K562 (cell line): ENCODE measurements at regions not wholly inside any gene's neighbourhood (a gene's known extent, or its start where the extent isn't known, plus 50 kb on each side); places are given as distances from the start of the nearest gene placed in this dataset.

Experiments
- ARID1B ChIP-seq: fragments of 450-650 bp; IDR thresholded peaks from 2 replicates; pipeline ENCODE4 v1.6.1; 2016; ENCODE audit warnings: antibody characterized with exemption, mild to moderate bottlenecking, inconsistent platforms
- ARNT ChIP-seq, 2 experiments: fragments of 450-650 bp; IDR thresholded peaks; 2 replicates each; pipeline ENCODE4 v1.6.1; 2016; ENCODE audit warnings: mild to moderate bottlenecking in 1 of 2
- CBX3 ChIP-seq, 2 experiments: IDR thresholded peaks; 1 replicate in 1 of 2; 2 replicates in 1 of 2; pipeline ENCODE4 v1.6.1; 2012; ENCODE audit warnings: inconsistent platforms in 2 of 2, low read length in 2 of 2, borderline replicate concordance in 1 of 2, control low read depth in 1 of 2
- L3MBTL2 ChIP-seq: fragments of 450-650 bp; IDR thresholded peaks from 2 replicates; pipeline ENCODE4 v1.6.1; 2016; ENCODE audit warnings: mild to moderate bottlenecking, moderate library complexity
- LCOR ChIP-seq: sonication (generic); formaldehyde crosslinking; IDR thresholded peaks from 2 replicates; pipeline ENCODE4 v1.8.0; 2022; ENCODE audit warnings: mild to moderate bottlenecking, missing genetic modification reagents
- USF2 ChIP-seq: sonication (generic); formaldehyde crosslinking; IDR thresholded peaks from 2 replicates; pipeline ENCODE4 v1.5.0; 2020; ENCODE audit warnings: missing genetic modification reagents
- ZBED1 ChIP-seq: IDR thresholded peaks from 2 replicates; pipeline ENCODE4 v1.6.1; 2014
- TF ChIP-seq, protein P1 (sequence below): fragments of 450-650 bp; IDR thresholded peaks from 2 replicates; pipeline ENCODE4 v1.6.1; 2014; ENCODE audit warnings: low read depth, mild to moderate bottlenecking, moderate library complexity, borderline replicate concordance
- TF ChIP-seq, protein P2 (sequence below): fragments of 450-650 bp; IDR thresholded peaks from 2 replicates; pipeline ENCODE4 v1.6.1; 2017; ENCODE audit warnings: antibody characterized with exemption, mild to moderate bottlenecking
- TF ChIP-seq, protein P3 (sequence below): IDR thresholded peaks from 3 replicates; pipeline ENCODE4 v1.6.1; 2011; ENCODE audit warnings: borderline replicate concordance, mild to moderate bottlenecking, moderate library complexity; ENCODE audit not compliant: insufficient read length; ENCODE audit errors: extremely low read depth

DNA sequence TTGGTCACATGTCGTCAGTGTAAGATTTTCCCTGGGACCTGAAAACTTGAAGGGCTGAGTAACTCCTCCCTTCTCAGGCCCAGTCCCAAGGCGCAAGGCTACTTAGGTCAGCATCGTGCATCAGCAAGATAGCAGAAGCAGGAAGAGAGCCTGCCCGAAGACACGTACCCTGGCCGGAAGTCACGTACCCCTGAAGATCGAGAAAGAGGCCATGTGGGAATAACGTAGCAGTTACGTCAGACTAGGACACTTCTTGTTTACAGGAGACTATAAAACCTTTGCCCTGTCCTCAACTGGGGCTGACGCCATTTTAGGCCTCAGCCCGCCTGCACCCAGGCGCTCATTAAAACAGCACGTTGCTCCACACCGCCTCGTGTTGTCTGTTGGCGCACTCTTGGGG lies 114.3 kb upstream of the GALNT17 start (continued):
- TF ChIP-seq ARNT (IDR thresholded peaks at IDR 0.05) (0 out of 4 replicates have a peak, but pooled peaks of 1 of the 2 experiments have one; percentile 40), CBX3 (IDR thresholded peaks at IDR 0.05; ENCODE audit: borderline replicate concordance in 1 of 2, low read length in 2 of 2) (peak in 1 of 2 experiments; percentile 12; a peak in 1 of 3 replicates), ZBED1 (no peak), LCOR (CRISPR knock-in tag) (no peak), USF2 (peak; percentile 17; the same call in 1 of the 2 replicates), ARID1B (peak; percentile 20; the same call in 1 of the 2 replicates), L3MBTL2 (peak; percentile 90)
- TF ChIP-seq, protein P1, sequence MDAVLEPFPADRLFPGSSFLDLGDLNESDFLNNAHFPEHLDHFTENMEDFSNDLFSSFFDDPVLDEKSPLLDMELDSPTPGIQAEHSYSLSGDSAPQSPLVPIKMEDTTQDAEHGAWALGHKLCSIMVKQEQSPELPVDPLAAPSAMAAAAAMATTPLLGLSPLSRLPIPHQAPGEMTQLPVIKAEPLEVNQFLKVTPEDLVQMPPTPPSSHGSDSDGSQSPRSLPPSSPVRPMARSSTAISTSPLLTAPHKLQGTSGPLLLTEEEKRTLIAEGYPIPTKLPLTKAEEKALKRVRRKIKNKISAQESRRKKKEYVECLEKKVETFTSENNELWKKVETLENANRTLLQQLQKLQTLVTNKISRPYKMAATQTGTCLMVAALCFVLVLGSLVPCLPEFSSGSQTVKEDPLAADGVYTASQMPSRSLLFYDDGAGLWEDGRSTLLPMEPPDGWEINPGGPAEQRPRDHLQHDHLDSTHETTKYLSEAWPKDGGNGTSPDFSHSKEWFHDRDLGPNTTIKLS: peak; percentile 46; the same call in 1 of the 2 replicates
- TF ChIP-seq, protein P2, sequence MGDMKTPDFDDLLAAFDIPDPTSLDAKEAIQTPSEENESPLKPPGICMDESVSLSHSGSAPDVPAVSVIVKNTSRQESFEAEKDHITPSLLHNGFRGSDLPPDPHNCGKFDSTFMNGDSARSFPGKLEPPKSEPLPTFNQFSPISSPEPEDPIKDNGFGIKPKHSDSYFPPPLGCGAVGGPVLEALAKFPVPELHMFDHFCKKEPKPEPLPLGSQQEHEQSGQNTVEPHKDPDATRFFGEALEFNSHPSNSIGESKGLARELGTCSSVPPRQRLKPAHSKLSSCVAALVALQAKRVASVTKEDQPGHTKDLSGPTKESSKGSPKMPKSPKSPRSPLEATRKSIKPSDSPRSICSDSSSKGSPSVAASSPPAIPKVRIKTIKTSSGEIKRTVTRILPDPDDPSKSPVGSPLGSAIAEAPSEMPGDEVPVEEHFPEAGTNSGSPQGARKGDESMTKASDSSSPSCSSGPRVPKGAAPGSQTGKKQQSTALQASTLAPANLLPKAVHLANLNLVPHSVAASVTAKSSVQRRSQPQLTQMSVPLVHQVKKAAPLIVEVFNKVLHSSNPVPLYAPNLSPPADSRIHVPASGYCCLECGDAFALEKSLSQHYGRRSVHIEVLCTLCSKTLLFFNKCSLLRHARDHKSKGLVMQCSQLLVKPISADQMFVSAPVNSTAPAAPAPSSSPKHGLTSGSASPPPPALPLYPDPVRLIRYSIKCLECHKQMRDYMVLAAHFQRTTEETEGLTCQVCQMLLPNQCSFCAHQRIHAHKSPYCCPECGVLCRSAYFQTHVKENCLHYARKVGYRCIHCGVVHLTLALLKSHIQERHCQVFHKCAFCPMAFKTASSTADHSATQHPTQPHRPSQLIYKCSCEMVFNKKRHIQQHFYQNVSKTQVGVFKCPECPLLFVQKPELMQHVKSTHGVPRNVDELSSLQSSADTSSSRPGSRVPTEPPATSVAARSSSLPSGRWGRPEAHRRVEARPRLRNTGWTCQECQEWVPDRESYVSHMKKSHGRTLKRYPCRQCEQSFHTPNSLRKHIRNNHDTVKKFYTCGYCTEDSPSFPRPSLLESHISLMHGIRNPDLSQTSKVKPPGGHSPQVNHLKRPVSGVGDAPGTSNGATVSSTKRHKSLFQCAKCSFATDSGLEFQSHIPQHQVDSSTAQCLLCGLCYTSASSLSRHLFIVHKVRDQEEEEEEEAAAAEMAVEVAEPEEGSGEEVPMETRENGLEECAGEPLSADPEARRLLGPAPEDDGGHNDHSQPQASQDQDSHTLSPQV: peak; percentile 67
- TF ChIP-seq, protein P3, sequence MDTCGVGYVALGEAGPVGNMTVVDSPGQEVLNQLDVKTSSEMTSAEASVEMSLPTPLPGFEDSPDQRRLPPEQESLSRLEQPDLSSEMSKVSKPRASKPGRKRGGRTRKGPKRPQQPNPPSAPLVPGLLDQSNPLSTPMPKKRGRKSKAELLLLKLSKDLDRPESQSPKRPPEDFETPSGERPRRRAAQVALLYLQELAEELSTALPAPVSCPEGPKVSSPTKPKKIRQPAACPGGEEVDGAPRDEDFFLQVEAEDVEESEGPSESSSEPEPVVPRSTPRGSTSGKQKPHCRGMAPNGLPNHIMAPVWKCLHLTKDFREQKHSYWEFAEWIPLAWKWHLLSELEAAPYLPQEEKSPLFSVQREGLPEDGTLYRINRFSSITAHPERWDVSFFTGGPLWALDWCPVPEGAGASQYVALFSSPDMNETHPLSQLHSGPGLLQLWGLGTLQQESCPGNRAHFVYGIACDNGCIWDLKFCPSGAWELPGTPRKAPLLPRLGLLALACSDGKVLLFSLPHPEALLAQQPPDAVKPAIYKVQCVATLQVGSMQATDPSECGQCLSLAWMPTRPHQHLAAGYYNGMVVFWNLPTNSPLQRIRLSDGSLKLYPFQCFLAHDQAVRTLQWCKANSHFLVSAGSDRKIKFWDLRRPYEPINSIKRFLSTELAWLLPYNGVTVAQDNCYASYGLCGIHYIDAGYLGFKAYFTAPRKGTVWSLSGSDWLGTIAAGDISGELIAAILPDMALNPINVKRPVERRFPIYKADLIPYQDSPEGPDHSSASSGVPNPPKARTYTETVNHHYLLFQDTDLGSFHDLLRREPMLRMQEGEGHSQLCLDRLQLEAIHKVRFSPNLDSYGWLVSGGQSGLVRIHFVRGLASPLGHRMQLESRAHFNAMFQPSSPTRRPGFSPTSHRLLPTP: no peak
